Testis (tissue), 2 donors: ENCODE measurements at regions not wholly inside any gene's neighbourhood (a gene's known extent, or its start where the extent isn't known, plus 50 kb on each side); places are given as distances from the start of the nearest gene placed in this dataset.

Experiments used
- CTCF ChIP-seq, 3 experiments: fragments of 450-650 bp in 2 of 3; fragments of 200-600 bp in 1 of 3; sonication (generic) in 1 of 3; IDR thresholded peaks; one replicate each; pipeline ENCODE4 v1.5.1; 2016 to 2019; ENCODE audit warnings: antibody characterized with exemption in 3 of 3, mild to moderate bottlenecking in 2 of 3, moderate library complexity in 1 of 3
- POLR2A ChIP-seq: fragments of 450-650 bp; IDR thresholded peaks from one replicate; pipeline ENCODE4 v1.6.1; 2017; ENCODE audit warnings: antibody characterized with exemption, mild to moderate bottlenecking, moderate library complexity

DNA sequence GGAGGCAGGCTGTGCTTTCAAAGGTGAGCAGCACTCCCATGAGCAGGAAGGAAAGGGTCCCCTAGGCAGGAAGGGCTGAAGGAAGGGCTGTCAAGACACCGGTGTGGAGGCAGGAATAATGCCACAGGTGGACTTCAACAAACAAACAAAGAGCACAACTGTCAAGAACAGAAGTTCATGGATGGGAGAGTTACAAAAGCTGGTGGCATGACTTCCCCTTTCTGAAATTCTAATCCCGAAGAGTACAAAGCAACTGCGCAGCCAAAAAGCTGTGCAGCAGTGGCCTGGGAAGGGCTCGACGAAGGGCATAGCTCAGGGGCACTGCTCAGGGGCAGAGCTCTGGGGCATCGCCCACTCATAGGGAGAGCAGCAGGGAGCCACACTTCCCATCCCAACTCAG lies 582.3 kb upstream of the DIPK2B start:
- TF ChIP-seq CTCF (IDR thresholded peaks at IDR 0.05) (no peak), POLR2A (no peak)
